NCI-H524 treated with DMSO at 0.1 percent for 48 hours (cell line): ENCODE measurements at regions not wholly inside any gene's neighbourhood (a gene's known extent, or its start where the extent isn't known, plus 50 kb on each side); places are given as distances from the start of the nearest gene placed in this dataset.
A peak's percentile ranks its signal among the peaks of the same experiment; 100 is the strongest.
"Not testable (repeated sequence)": the region's sequence is repeated elsewhere in the genome, so short reads cannot be mapped to it uniquely, and the experiment has no call there.

Source experiments
- DNase-seq: peaks from one replicate; lab custom pipeline; 2025; lab: John Stamatoyannopoulos, UW

DNA sequence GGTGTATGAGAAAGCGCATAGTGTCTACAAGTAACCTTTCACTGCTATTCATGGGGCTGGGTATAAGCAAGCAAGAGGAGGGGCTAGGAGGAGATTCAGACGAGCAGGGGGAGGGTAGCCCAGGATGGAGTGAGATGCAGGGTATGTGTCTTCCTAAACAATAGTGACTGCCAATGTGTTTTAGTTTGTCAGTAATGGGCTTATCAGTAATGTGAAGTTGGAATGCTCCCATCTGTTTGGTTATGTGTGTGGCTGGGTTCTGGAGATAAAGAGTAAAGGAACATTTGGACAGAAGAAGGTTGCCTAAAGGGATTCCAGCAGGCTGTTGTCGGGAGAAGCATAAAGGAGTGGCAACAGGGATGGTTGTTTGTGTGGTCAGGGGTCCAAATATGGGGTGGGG lies 62.7 kb upstream of the EZR start:
- not testable (repeated sequence) for DNase-seq

DNA sequence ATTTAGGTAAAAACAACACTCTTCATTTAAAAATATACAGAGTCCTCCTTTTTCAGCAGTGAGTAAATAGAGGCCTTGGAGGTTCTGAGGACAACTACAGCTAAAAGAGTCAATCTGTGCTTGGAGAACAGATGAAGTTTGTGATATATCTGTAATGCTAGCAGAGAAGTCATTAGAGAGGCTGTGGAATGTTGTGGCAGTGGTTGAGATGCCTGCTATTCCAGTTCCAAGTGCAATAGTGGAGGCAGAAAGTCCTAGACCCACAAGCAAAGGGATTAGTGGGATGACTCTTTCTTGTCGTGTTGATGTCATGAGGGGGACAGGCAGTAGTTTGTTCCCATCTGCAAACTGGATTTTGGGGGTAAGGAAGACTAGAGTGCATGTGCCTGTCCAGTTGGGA lies 62.1 kb upstream of the EZR start:
- DNase-seq, result not testable (repeated sequence)

DNA sequence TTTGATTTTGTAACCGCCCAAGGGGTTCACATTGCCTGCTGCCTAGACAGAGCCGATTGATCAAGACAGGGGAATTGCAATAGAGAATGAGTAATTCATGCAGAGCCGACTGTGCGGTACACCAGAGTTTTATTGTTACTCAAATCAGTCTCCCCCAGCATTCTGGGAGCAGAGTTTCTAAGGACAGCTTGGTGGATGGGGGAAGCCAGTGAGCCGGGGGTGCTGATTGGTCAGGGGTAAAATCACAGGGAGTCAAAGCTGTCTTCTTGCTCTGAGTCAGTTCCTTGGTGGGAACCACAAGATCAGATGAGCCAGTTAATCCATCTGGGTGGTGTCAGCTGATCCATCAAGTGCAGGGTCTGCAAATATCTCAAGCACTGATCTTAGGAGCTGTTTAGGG lies 60.0 kb upstream of the EZR start:
- no peak for DNase-seq

DNA sequence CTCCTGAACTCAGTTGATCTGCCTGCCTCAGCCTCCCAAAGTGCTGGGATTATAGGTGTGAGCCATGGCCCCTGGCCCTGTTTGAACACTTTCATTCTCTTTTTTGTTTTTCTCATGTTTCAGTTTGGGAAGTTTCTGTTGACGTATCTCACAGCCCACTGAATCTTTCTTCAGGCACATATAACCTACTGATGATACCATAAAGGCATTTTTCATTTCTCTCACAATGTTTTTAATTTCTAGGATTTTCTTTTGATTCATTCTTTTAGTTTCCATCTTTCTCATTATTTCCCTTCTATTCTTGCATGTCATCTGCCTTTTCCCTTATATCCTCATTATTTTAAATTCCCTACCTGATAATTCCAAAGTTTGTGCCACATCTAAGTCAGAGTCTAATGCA lies 58.5 kb upstream of the EZR start:
- DNase-seq, result no peak

DNA sequence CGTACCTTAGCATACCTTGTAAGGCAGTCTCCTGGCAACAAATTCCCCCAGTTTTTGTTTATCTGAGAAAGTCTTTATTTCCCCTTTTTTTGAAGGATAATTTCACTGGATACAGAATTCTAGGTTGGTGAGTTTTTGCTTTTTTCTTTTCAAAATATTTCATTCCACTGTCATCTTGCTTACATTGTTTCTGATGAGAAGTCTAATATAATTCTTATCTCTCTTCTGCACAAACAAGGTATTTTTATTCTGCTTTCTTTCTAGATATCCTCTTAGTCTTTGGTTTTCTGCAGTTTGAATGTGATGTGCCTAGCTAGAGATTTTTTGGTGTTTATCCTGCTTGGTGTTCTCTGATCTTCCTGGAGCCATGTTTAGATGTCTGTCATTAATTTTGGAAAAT lies 57.7 kb upstream of the EZR start:
- no peak for DNase-seq

DNA sequence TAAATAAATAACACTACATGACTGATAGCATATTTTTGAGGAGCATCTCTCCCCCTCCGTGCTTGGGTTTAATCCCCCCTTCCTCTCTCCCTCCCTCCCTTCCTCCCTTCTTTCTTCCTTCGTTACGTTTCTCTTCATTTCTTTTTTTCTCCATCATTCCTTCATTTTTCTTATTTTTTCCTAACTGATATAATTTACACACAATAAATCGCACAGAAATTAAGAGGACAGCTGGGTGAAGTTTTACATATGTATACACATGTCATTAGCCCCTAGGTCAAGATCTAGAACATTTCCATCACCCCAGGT lies 51.4 kb upstream of the EZR start:
- no peak for DNase-seq

DNA sequence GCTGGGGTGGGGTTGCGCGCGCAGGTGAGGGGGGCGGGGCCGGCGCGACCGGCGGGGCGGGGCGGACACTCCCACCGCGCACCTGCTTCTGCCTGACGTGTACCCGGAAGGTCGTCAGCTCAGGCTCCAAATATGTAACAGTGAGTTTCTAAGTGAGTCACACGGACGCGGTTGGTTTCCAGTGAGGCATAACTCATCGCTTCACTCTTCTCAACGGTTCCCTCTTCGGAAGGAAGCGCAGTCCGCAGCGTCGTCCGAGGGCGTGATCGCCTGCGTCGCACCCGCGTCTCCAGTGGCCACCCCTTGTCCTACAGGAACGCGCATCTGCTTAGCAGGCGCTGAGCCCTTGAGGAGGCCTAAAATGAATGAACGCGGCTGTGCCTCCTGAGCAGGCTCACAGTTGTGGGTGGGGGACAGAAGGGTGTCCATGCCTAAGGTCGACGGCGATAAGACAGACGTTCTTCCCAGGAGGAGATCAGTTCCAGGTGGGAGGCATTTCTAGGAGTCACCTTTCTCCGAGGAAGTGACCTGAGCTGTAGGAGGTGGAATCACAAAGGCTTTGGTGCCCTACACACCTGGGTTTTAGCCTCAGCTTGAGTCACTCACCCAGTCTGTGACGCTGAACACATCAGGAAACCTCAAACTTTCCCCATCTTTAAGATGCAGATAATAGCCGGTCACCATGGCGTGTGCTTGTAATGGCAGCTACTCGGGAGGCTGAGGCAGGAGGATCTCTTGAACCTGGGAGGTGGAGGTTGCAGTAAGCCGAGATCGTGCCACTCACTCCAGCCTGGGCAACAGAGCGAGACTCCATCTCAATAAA lies 50.9 kb upstream of the EZR start:
- no peak for DNase-seq

DNA sequence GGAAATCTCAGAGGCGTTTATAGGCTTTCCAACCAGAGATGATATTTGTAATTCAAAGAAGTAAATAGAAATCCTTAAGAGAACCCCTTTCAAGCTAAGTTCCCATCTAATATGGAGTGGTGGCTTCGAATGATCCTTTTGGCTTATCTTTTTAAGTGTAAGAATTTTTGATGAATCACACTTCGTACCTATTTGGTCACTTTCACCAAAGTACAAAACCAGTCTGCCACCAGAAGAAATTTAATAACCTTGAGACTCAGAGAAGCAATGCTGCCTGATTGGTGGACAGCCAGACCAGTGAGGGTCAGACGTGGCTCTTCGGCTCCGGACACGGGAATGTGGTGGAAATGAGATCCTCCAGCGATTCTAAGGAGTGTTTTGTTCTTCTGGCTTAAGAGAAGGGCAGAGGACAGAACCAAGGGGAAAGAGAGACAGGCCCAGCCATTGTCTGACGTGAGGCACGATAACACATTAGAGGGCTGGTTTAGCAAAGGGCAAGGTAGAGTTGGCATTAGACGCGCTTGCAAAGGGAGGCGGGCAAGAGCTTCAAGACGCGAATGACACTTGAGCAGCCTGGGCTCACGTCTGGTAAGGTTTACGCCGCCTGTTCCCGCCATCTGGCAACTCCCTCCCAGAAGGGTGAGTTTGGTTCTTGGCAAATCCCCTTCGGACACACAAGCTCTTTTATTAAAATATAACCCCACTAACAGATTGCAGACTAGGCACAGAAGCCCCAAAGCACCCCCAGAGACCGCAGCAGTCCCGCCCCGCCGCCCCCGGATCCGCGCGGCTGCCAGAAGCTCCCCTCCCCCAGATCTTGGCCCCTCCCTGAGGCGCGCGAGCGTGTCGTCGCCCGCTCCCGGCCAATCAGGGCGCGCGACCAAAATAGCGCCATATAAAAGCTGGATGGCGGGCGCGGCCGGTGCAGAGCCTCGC lies 50.0 kb upstream of the EZR start:
- peak; percentile 97 for DNase-seq
